Activated CD4-positive, alpha-beta T cell treated with anti-CD3 and anti-CD28 coated beads for 48 hours (primary cell): ENCODE measurements at regions not wholly inside any gene's neighbourhood (a gene's known extent, or its start where the extent isn't known, plus 50 kb on each side); places are given as distances from the start of the nearest gene placed in this dataset.

Experiments
- DNase-seq: peaks from one replicate; pipeline ENCODE4 v3.0.0-alpha.2; 2020

GRCh38 chr2:175552902-175553301 is 371.4 kb upstream of the ATP5MC3 start:
- DNase-seq = no peak

GRCh38 chr2:175540421-175540820 is 358.9 kb upstream of the ATP5MC3 start:
- no peak for DNase-seq

- DNase-seq = no peak
Observed at GRCh38 chr2:175539122-175539521, 357.6 kb upstream of the ATP5MC3 start.

- no peak for DNase-seq
Observed at GRCh38 chr2:175536059-175536458, 354.5 kb upstream of the ATP5MC3 start.

- DNase-seq = no peak
Observed at GRCh38 chr2:175535631-175536030, 354.1 kb upstream of the ATP5MC3 start.

GRCh38 chr2:175525975-175526374 is 344.5 kb upstream of the ATP5MC3 start:
- no peak for DNase-seq

- no peak for DNase-seq
Observed at GRCh38 chr2:175523001-175523400, 341.5 kb upstream of the ATP5MC3 start.

- DNase-seq = no peak
Observed at GRCh38 chr2:175518206-175518605, 336.7 kb upstream of the ATP5MC3 start.

GRCh38 chr2:175516555-175516954 is 335.0 kb upstream of the ATP5MC3 start:
- no peak for DNase-seq

- DNase-seq = no peak
Observed at GRCh38 chr2:175500255-175500654, 318.7 kb upstream of the ATP5MC3 start.

- DNase-seq = no peak
Observed at GRCh38 chr2:175490360-175490791, 308.9 kb upstream of the ATP5MC3 start.

- no peak for DNase-seq
Observed at GRCh38 chr2:175478096-175478768, 296.7 kb upstream of the ATP5MC3 start.

GRCh38 chr2:175476948-175477347 is 295.4 kb upstream of the ATP5MC3 start:
- no peak for DNase-seq

- DNase-seq = no peak
Observed at GRCh38 chr2:175476374-175476773, 294.9 kb upstream of the ATP5MC3 start.

GRCh38 chr2:175475130-175475529 is 293.6 kb upstream of the ATP5MC3 start:
- no peak for DNase-seq

- DNase-seq = no peak
Observed at GRCh38 chr2:175468431-175469098, 287.1 kb upstream of the ATP5MC3 start.

GRCh38 chr2:175465101-175465500 is 283.6 kb upstream of the ATP5MC3 start:
- DNase-seq = no peak

- DNase-seq = no peak
Observed at GRCh38 chr2:175464311-175464670, 282.8 kb upstream of the ATP5MC3 start.

- DNase-seq = no peak
Observed at GRCh38 chr2:175463589-175464310, 282.2 kb upstream of the ATP5MC3 start.

- no peak for DNase-seq
Observed at GRCh38 chr2:175463169-175463568, 281.7 kb upstream of the ATP5MC3 start.

- DNase-seq = no peak
Observed at GRCh38 chr2:175462246-175462645, 280.7 kb upstream of the ATP5MC3 start.

GRCh38 chr2:175461839-175462238 is 280.3 kb upstream of the ATP5MC3 start:
- no peak for DNase-seq

- no peak for DNase-seq
Observed at GRCh38 chr2:175457895-175458448, 276.5 kb upstream of the ATP5MC3 start.

GRCh38 chr2:175454953-175455389 is 273.5 kb upstream of the ATP5MC3 start:
- no peak for DNase-seq
